Stimulated activated naive CD8-positive, alpha-beta T cell treated with anti-CD3 and anti-CD28 coated beads, Interleukin-15, Interleukin-2, amounts not matched to agents 100 ng/mL and 50 ng/mL, for 24 hours (primary cell): ENCODE measurements at regions not wholly inside any gene's neighbourhood (a gene's known extent, or its start where the extent isn't known, plus 50 kb on each side); places are given as distances from the start of the nearest gene placed in this dataset.

Experiments used
- H3K27ac Mint-ChIP-seq: one replicate; pipeline ENCODE4 v1.8.0; 2021; ENCODE audit warnings: mild to moderate bottlenecking, mixed read lengths
- H3K27me3 Mint-ChIP-seq: one replicate; pipeline ENCODE4 v1.8.0; 2021; ENCODE audit warnings: mixed read lengths
- H3K36me3 Mint-ChIP-seq: one replicate; pipeline ENCODE4 v1.8.0; 2021; ENCODE audit warnings: low read depth, mixed read lengths
- H3K4me1 Mint-ChIP-seq: one replicate; pipeline ENCODE4 v1.8.0; 2021; ENCODE audit warnings: low read depth, mixed read lengths
- H3K4me3 Mint-ChIP-seq: one replicate; pipeline ENCODE4 v1.8.0; 2021; ENCODE audit warnings: mild to moderate bottlenecking, mixed read lengths
- H3K9me3 Mint-ChIP-seq: one replicate; pipeline ENCODE4 v1.8.0; 2021; ENCODE audit warnings: mixed read lengths

DNA sequence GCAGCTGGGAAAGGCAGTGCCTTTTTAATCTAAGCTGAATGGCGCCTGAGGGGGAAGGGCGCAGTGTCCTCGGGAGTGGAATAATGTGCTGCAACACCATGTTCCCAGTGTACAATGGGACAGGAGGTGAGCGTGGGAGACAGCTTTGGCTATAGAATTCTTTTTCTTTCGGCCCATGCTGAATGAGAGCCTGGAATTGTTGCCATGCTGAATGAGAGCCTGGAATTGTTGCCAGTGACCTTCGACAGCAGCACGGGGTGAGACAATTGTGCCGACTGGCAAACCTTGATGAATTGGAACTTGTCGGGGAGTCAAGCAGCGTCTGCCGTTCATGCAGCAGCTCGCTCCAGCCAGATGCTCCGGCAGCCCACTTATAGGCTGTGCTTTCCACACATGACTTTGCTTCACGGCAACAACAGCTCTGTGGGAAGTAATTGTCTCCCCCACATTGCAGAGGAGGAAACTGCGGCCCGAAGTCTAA, 141.4 kb upstream of the E2F8 start:
- Mint-ChIP-seq H3K36me3 (no peaks in the 10 kb centered on the region), H3K27ac (no peak overlapping the region), H3K4me3 (no peak overlapping the region), H3K9me3 (no peaks in the 10 kb centered on the region), H3K4me1 (no peaks in the 10 kb centered on the region), H3K27me3 (peaks cover 22% of the 10 kb centered on the region)

DNA sequence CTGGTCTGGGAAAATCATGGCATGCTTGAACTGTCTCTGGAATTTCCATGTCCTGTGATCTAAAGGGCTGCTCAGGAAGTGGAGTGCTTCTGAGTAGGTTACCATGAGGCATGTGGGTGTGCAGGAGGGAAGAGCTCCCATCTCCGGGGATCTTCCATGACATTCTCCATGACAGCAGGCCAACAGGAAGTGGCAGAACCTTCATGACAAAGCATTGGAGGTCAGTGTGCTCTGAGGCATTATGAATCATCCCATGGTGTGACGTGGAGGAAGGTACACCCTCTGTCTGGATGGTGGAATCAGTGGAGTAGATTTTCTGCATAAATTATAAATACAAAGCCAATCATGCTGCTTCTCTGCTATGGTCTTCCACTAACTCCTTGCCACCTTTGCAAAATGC, 139.6 kb upstream of the E2F8 start:
- Mint-ChIP-seq H3K27ac (no peak overlapping the region), H3K4me3 (no peak overlapping the region), H3K9me3 (no peaks in the 10 kb centered on the region), H3K4me1 (no peaks in the 10 kb centered on the region), H3K36me3 (no peaks in the 10 kb centered on the region), H3K27me3 (peaks cover 25% of the 10 kb centered on the region)

DNA sequence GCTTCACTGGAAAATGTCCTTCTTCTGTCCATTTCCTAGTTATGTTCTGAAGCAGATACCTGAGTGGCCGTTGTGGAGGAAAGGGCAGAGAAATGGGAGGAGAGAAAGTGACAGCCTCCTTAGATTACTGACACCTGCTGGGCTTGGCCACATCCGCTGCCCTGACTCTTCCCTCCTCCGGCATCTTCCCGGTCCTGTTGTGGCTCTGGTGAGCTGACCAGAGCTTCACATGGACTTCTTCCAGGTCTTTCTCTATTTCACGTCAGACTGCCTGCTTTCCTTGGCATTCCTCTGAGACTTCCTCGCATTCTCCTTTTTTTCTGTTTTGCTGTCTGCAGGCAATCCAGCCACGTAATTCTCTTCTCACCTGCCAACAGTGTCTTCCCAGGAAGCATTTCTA, 138.7 kb upstream of the E2F8 start:
- H3K27me3 Mint-ChIP-seq = peaks cover 28% of the 10 kb centered on the region
- no peaks in the 10 kb centered on the region for H3K36me3 Mint-ChIP-seq
- H3K4me3 Mint-ChIP-seq = no peak overlapping the region
- no peak overlapping the region for H3K27ac Mint-ChIP-seq
- H3K4me1 Mint-ChIP-seq = no peaks in the 10 kb centered on the region
- no peaks in the 10 kb centered on the region for H3K9me3 Mint-ChIP-seq

DNA sequence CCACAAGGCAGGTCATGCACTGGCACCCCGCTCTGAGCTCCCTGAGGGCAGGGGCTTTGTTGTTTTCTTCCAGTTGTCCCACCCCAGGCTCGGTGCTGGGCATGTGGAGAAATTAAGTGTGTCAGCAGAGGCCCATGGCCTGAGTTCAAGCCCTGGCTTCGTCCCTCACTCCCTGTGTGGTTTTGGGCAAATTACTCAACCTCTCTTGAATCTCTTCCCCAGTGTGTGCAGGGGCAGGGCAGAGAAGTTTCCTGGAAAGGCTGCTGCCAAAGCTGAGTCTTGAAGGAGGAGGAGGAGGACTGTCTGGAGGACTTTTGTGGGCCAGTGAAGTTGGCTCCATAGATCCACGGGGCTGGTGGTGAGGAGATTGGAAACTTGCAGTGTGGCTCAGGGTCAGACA, 138.1 kb upstream of the E2F8 start:
- H3K4me3 Mint-ChIP-seq = no peak overlapping the region
- no peaks in the 10 kb centered on the region for H3K36me3 Mint-ChIP-seq
- H3K27me3 Mint-ChIP-seq = peaks cover 26% of the 10 kb centered on the region
- no peaks in the 10 kb centered on the region for H3K4me1 Mint-ChIP-seq
- no peak overlapping the region for H3K27ac Mint-ChIP-seq
- H3K9me3 Mint-ChIP-seq = no peaks in the 10 kb centered on the region

DNA sequence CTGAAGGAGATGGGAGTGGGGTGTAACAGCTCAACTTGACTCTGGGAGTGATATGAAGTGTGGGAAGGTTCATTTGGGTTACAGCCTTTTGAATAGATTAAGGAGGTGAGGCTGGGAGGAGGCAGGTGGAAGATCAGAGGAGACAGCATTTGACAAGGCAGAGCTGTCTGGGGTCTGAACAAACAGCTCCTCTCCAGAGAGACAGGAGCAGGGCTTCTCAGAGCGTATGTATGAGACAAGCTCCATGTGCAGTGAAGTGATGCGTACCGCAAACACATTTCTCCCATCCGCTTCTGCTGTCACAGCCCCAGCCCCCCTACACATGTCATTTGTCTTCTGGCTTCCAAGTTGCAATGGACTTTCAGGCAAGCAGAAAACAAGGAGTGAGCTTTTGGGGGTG, 137.1 kb upstream of the E2F8 start:
- no peaks in the 10 kb centered on the region for H3K9me3 Mint-ChIP-seq
- no peak overlapping the region for H3K27ac Mint-ChIP-seq
- no peaks in the 10 kb centered on the region for H3K36me3 Mint-ChIP-seq
- H3K4me1 Mint-ChIP-seq = no peaks in the 10 kb centered on the region
- H3K27me3 Mint-ChIP-seq = peaks cover 25% of the 10 kb centered on the region
- no peak overlapping the region for H3K4me3 Mint-ChIP-seq

DNA sequence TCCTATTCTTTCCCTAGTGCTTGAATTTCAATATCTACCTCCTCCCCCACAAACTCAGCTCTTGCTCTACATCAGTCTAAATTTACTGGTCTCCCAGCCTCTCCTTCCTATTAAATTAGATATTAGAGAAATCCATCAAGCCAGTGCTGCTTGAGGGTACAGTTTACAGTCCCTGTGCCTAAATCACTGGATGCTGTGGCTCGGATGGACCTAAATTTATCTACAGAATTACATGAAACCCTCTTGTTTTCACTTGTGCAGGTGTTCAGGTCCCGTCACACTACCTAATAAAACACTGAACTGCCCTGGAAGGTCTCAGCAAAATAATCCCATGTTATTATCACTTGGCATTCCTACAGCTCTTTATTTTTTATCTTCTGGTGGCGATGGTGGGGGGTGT, 134.7 kb upstream of the E2F8 start:
- Mint-ChIP-seq H3K4me1 (no peaks in the 10 kb centered on the region), H3K9me3 (no peaks in the 10 kb centered on the region), H3K4me3 (no peak overlapping the region), H3K36me3 (no peaks in the 10 kb centered on the region), H3K27ac (no peak overlapping the region), H3K27me3 (peaks cover 34% of the 10 kb centered on the region)

DNA sequence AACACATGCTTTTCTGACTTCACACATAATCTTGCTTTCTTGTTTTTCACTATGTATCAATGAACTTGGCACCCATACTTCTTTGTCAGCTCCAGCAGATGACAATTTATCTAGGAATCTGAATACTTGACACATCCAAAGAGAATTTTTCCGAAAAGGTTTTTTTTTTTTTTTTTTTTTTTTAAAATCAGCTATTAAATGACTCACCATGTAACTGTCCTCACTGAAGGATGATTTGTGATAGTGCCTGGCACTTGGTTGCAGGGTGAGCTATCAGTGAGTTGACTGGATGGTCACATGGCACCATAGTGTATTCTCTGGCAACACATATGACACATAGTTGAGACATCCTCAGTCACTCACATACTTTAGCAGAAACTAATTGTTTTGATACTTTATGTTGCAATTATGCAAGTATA, 133.4 kb upstream of the E2F8 start:
- peaks cover 34% of the 10 kb centered on the region for H3K27me3 Mint-ChIP-seq
- no peaks in the 10 kb centered on the region for H3K4me1 Mint-ChIP-seq
- H3K27ac Mint-ChIP-seq = no peak overlapping the region
- no peaks in the 10 kb centered on the region for H3K36me3 Mint-ChIP-seq
- H3K4me3 Mint-ChIP-seq = no peak overlapping the region
- no peaks in the 10 kb centered on the region for H3K9me3 Mint-ChIP-seq

DNA sequence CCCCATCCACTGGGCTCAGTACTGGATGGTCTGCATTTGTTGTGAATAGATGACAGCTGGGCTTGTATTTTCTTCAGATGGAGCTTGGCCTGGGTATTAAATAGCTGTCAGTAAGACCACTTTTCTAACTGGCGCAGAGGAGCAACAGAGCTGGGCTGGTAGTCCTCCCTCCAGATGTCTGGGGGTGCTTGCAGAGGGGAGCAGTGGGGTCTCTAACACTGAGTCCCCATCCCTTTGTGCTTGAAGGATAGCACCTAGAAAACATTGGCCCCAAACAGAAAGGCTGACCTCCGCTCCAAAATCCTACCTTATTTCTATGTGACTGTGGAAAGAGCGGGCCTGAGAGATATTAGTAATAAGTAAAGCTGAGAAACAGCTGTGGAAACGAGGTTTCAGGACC, 131.6 kb upstream of the E2F8 start:
- Mint-ChIP-seq H3K36me3 (no peaks in the 10 kb centered on the region), H3K9me3 (no peaks in the 10 kb centered on the region), H3K27me3 (peaks cover 34% of the 10 kb centered on the region), H3K27ac (no peak overlapping the region), H3K4me3 (no peak overlapping the region), H3K4me1 (no peaks in the 10 kb centered on the region)

DNA sequence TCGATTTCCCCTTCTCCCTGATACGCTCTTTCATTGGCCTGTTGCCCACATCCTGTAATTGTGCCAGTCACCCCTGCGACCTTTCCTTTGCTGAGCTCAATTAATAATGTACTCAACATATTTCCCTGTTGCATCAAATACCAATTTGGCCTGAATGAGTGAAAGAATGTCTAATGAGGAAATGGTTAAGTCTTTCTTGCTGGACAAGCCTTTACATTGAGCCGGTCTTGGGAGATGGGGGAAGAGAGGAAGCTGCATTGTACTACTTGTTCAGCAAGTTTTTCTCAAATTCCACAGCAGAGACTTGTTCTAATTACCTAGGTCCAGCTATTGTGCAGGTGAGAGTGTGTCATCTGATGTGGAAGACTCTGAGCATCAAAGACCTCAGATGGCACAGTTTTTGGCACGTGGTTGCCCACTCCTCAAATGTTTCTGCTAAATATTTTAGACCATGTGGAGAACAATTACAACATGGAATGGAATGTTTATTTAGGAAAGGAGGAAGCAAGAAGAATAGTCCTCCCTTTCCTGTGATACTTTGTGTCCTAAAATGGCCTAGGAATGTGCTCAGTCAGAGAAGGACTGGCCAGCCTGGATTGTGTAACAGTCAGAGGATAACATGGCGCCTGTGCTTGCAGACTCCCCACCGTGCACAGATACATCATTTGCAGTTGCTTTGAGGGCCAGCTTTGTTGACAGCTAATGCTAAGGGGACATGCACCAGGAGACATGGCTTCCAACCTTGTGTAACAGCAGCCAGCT, 129.5 kb upstream of the E2F8 start:
- Mint-ChIP-seq H3K27ac (no peak overlapping the region), H3K4me3 (no peak overlapping the region), H3K9me3 (no peaks in the 10 kb centered on the region), H3K27me3 (peaks cover 32% of the 10 kb centered on the region), H3K4me1 (no peaks in the 10 kb centered on the region), H3K36me3 (no peaks in the 10 kb centered on the region)

DNA sequence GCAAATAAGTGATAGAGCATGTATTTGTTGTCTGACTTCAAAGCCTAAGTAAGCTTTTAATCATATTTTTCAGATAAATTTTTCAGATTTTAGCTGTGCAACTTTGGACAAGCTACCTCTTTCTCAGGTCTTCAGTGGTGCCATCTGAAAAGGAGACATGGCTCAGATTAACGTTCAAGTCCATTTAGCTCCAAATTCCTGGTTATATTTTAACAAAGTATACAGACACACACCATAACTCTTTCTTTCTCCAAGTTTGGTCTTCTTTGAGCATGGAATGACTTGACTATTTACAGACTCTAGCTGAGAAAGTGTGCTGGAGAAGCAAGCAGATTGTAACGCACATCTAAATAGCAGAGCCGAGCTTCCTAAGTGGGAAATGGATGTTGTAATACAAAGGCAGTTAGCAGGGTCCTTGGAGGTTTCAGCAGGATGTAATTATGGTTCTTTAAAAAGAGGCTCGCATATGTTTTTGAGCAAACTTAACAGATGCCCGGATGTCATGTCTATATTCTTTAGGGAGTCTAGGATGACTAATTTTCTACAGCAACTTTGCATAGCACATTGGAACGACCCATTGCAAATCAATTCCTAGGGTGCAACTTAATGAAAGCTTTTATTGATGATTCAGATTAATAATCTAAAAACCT, 128.1 kb upstream of the E2F8 start:
- H3K36me3 Mint-ChIP-seq = no peaks in the 10 kb centered on the region
- no peaks in the 10 kb centered on the region for H3K9me3 Mint-ChIP-seq
- no peak overlapping the region for H3K4me3 Mint-ChIP-seq
- H3K27me3 Mint-ChIP-seq = peaks cover 31% of the 10 kb centered on the region
- no peaks in the 10 kb centered on the region for H3K4me1 Mint-ChIP-seq
- no peak overlapping the region for H3K27ac Mint-ChIP-seq

DNA sequence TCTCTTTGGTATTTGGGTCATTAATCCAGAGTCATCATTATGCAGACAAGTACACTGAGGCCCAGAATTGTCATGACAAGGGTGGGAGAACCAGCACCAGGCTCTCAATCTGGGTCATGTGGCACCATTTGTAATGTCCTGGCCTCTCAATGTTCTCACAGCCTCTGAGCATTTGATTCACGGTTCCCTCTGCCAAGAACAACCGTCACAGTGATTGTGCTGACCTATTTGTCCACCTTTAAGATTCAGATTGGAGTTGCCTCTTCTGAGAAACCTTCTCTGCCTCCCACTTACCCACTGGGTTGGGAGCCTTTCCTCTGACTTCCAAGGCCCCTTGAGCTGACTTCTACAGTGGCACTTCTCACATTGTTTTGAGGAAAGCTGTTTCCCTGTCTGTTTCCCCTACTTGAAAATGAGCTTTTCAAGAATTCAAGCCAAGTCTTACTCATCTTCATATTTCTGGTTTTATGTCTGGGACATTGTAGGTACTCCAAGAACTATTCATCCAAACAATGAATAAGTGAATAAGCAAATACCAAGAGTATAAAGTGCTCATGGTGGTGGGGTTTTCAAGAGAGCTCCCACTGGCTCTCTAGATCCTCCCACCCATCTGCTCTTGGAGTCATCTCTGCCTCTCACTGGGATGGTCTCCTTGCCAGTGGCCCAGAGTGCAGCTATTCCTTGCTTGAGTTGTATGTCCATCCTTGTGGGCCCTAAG, 126.4 kb upstream of the E2F8 start:
- Mint-ChIP-seq H3K27me3 (peaks cover 27% of the 10 kb centered on the region), H3K4me3 (no peak overlapping the region), H3K9me3 (no peaks in the 10 kb centered on the region), H3K4me1 (no peaks in the 10 kb centered on the region), H3K36me3 (no peaks in the 10 kb centered on the region), H3K27ac (no peak overlapping the region)

DNA sequence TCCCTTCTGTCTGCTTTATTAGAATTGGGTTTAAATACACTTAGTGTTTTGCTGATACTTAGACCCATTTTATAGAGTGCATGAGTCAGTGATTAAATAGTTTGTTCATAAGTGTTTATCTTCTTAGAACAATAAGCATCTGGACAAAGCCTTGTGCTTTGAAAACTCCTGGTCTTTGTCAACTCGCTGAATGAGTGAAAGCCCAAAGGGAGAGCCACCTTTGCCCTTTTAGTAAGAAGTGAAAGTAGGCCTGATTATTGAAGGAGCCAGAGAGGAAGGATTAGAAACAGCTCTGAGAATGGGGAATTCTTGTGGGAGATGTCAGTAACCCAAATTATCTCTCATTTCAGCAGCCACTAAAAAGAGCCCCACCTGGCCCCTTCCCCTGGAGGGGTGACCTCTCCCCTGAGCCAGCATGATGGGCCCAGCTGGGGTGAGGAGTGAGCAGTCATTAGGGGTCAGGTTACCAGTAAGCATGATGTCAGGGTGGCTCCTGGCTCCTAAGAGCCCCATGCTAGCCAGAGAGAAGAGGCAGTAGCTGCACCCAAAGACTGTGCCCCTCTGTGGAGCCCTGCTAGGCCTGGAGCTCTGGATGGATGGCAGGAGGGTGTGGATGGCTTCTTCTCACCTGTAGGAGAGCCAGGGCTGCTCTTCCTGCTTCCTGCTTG, 125.1 kb upstream of the E2F8 start:
- Mint-ChIP-seq H3K27ac (no peak overlapping the region), H3K4me3 (no peak overlapping the region), H3K27me3 (peaks cover 29% of the 10 kb centered on the region), H3K9me3 (no peaks in the 10 kb centered on the region), H3K4me1 (no peaks in the 10 kb centered on the region), H3K36me3 (no peaks in the 10 kb centered on the region)

DNA sequence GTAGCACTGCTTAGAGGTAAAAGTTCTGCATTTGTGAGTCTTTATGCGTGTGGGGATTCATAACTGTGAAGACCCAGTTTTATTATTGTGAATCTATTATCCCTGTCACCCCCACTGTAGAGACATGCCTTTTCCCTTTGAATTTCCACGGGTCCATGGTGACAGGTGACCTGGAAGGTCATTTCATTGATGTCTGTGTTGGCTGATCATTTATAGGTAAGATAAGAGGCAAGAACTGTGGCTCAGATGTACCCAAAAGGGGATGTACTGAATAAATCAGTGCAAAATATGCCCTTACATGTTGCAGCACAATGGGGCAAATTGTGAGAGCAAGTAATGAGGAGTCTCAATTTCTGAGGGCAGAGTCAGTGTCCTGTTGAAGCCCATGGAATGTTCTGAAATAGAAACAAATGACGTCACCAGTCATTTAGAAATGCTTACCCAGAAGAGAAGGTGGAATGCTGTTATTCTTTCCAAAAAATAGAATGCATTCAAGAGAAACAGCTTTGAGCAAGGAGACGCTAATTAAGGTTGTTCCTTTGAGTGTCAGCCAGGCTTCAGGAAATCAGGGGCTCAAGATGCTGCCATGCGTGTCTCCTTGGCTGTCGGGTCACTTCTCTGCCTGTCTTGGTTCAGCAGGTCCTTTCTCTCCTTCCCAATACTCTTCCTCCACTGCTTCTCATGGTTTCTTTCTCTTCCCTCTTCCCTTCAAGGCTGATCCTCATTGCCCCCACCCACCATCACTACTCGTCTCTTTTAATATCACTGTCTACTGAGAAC, 118.7 kb upstream of the E2F8 start:
- H3K4me1 Mint-ChIP-seq = no peaks in the 10 kb centered on the region

DNA sequence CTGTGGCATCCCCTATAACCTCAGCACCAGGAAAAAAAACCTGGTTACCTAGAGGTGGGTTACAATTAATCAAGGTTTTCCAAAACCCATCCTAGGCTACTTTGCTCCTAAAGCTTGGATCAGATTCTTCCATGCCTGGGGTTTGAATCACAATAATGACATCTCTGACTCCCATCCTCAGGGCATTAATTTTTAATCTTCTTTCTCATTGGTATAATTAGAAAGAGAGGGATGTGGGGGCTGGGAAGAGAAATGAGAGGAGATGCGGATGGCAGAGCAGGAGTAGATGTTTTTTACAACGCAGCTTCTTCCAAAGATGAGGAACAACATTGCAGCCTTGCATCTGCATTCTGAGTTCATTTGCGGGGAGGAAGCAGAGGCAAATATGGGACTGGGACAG, 117.2 kb upstream of the E2F8 start:
- Mint-ChIP-seq H3K27me3 (peaks cover 30% of the 10 kb centered on the region), H3K4me3 (no peak overlapping the region), H3K9me3 (no peaks in the 10 kb centered on the region), H3K36me3 (no peaks in the 10 kb centered on the region), H3K27ac (no peak overlapping the region), H3K4me1 (no peaks in the 10 kb centered on the region)

More for the DNA sequence above, 118.7 kb upstream of the E2F8 start:
- H3K27ac Mint-ChIP-seq = no peak overlapping the region
- no peaks in the 10 kb centered on the region for H3K9me3 Mint-ChIP-seq
- peaks cover 33% of the 10 kb centered on the region for H3K27me3 Mint-ChIP-seq
- no peak overlapping the region for H3K4me3 Mint-ChIP-seq
- H3K36me3 Mint-ChIP-seq = no peaks in the 10 kb centered on the region
